Endothelial cell of umbilical vein (primary cell): ENCODE measurements at regions not wholly inside any gene's neighbourhood (a gene's known extent, or its start where the extent isn't known, plus 50 kb on each side); places are given as distances from the start of the nearest gene placed in this dataset.

Experiments used
- BruUV-seq: library from RNA; stranded (reverse); fragments of 400-500 nt; replicated peaks from 2 replicates; lab custom pipeline; 2021; lab: Mats Ljungman, UMichigan
- CTCF ChIA-PET: fragments of 300-600, 350-600 bp; sonication (Branson Sonifier 250); formaldehyde crosslinking; loops from one replicate; lab custom pipeline; 2021; ENCODE audit warnings: antibody characterized with exemption, inconsistent platforms; lab: Charles Lee
- POLR2A ChIA-PET: fragments of 300-600, 350-600 bp; sonication (Branson Sonifier 250); formaldehyde crosslinking; loops from one replicate; lab custom pipeline; 2021; ENCODE audit warnings: antibody characterized with exemption, inconsistent platforms; lab: Charles Lee
- DNase-seq: peaks from one replicate; pipeline ENCODE4 v3.0.0-alpha.2; 2011; ENCODE audit warnings: low read depth, low spot score
- FAIRE-seq: peaks from 2 replicates; lab custom pipeline; 2011; peaks lifted over from hg19 to GRCh38; lab: Jason Lieb, UNC
- H2AFZ ChIP-seq: 2 replicates; pipeline ENCODE4 v1.6.0; 2012; ENCODE audit warnings: low read depth, low read length, control low read depth, inconsistent platforms
- H3K27ac ChIP-seq: 2 replicates; pipeline ENCODE4 v1.5.1; 2011; ENCODE audit warnings: low read depth, mild to moderate bottlenecking, control low read depth, low read length, moderate library complexity; ENCODE audit not compliant: insufficient read depth
- H3K27me3 ChIP-seq, 2 experiments: 2 replicates each; pipeline versions ENCODE4 v1.6.0 to v1.6.1; 2011; ENCODE audit warnings: low read length in 2 of 2, mixed read lengths in 1 of 2; ENCODE audit not compliant: control insufficient read depth in 2 of 2, insufficient read depth in 2 of 2
- H3K36me3 ChIP-seq, 2 experiments: 2 replicates in 1 of 2; 3 replicates in 1 of 2; pipeline ENCODE4 v1.5.1; 2011; ENCODE audit warnings: low read length in 2 of 2, mild to moderate bottlenecking in 1 of 2, moderate library complexity in 1 of 2; ENCODE audit not compliant: control insufficient read depth in 2 of 2, insufficient read depth in 2 of 2; ENCODE audit errors: extremely low read depth in 1 of 2
- H3K4me1 ChIP-seq: 3 replicates; pipeline ENCODE4 v1.5.1; 2011; ENCODE audit warnings: mild to moderate bottlenecking, low read length; ENCODE audit not compliant: control insufficient read depth, insufficient read depth; ENCODE audit errors: extremely low read depth
- H3K4me2 ChIP-seq: 2 replicates; pipeline ENCODE4 v1.6.1; 2011; ENCODE audit warnings: low read length, control low read depth, mixed read lengths; ENCODE audit not compliant: insufficient read depth
- H3K4me3 ChIP-seq, 3 experiments: fragments of 200-600 bp in 1 of 3; sonication (generic), shearing (Covaris generic) in 1 of 3; replicated peaks in 1 of 3; 2 replicates each; pipeline ENCODE4 v1.5.1; 2011 to 2016; ENCODE audit warnings: control low read depth in 3 of 3, low read length in 3 of 3, mild to moderate bottlenecking in 2 of 3, inconsistent platforms in 1 of 3, low read depth in 1 of 3, moderate library complexity in 1 of 3; ENCODE audit not compliant: insufficient read depth in 1 of 3
- H3K79me2 ChIP-seq: 2 replicates; pipeline ENCODE4 v1.6.0; 2012; ENCODE audit warnings: low read length, inconsistent platforms; ENCODE audit not compliant: control insufficient read depth, insufficient read depth
- H3K9ac ChIP-seq: replicated peaks from 2 replicates; pipeline ENCODE3; 2011; ENCODE audit warnings: low read length, control low read depth; ENCODE audit not compliant: insufficient read depth; ENCODE audit errors: extremely low read depth
- H3K9me1 ChIP-seq: replicated peaks from 3 replicates; pipeline ENCODE4 v1.6.0; 2011; ENCODE audit warnings: mild to moderate bottlenecking, low read length; ENCODE audit not compliant: control insufficient read depth, insufficient read depth; ENCODE audit errors: extremely low read depth
- H3K9me3 ChIP-seq: replicated peaks from 2 replicates; pipeline ENCODE4 v1.5.1; 2012; ENCODE audit warnings: low read length, inconsistent platforms; ENCODE audit not compliant: control insufficient read depth, insufficient read depth
- H4K20me1 ChIP-seq: replicated peaks from 2 replicates; pipeline ENCODE3; 2011; ENCODE audit warnings: mild to moderate bottlenecking, low read length; ENCODE audit not compliant: control insufficient read depth, insufficient read depth; ENCODE audit errors: extremely low read depth
- EZH2 ChIP-seq: IDR thresholded peaks from 2 replicates; pipeline ENCODE4 v1.6.1; 2012; ENCODE audit warnings: borderline replicate concordance, low read depth, mild to moderate bottlenecking, moderate library complexity, low read length, inconsistent platforms; ENCODE audit not compliant: severe bottlenecking
- FOS ChIP-seq: IDR thresholded peaks from 2 replicates; pipeline ENCODE4 v1.6.1; 2011; ENCODE audit warnings: mild to moderate bottlenecking, low read length, moderate library complexity, borderline replicate concordance; ENCODE audit not compliant: insufficient read depth
- GATA2 ChIP-seq: IDR thresholded peaks from 2 replicates; pipeline ENCODE4 v1.7.0; 2011; ENCODE audit warnings: low read depth, mild to moderate bottlenecking, moderate library complexity, mixed read lengths, low read length; ENCODE audit not compliant: insufficient read length, insufficient read depth
- JUN ChIP-seq: IDR thresholded peaks from 2 replicates; pipeline ENCODE4 v1.6.1; 2011; ENCODE audit warnings: borderline replicate concordance, low read depth; ENCODE audit not compliant: insufficient read length, insufficient read depth
- MYC ChIP-seq: IDR thresholded peaks from one replicate; pipeline ENCODE4 v1.6.1; 2011; ENCODE audit warnings: mild to moderate bottlenecking, low read depth, low read length
- POLR2A ChIP-seq: IDR thresholded peaks from 2 replicates; pipeline ENCODE4 v1.6.1; 2012; ENCODE audit warnings: low read depth, mild to moderate bottlenecking, control low read depth, low read length
- POLR2AphosphoS5 ChIP-seq: IDR thresholded peaks from 2 replicates; pipeline ENCODE4 v1.6.1; 2012; ENCODE audit warnings: low read depth, mild to moderate bottlenecking, control low read depth, low read length, moderate library complexity; ENCODE audit not compliant: insufficient read depth
- dilution Hi-C: fragments of 300-500 bp; cut with MboI; formaldehyde crosslinking; loops from one replicate; pipeline ENCODE4 v1.15.0; 2019; ENCODE audit warnings: low sequenced_read_pairs; ENCODE audit not compliant: extremely low pct_ligation_motif_present
- intact Hi-C: fragments of 100-400 bp; cut with micrococcal nuclease; formaldehyde crosslinking; loops from one replicate; pipeline ENCODE4 v1.10.0; 2022
- TF ChIP-seq, protein P1 (sequence below): IDR thresholded peaks from 2 replicates; pipeline ENCODE4 v1.6.1; 2011; ENCODE audit not compliant: insufficient read depth, insufficient read length
- TF ChIP-seq, protein P2 (sequence below), 2 donors: IDR thresholded peaks; 1 replicate in 1 of 2; 2 replicates in 1 of 2; pipeline ENCODE4 v1.5.1; 2011; ENCODE audit warnings: low read length in 2 of 2, mild to moderate bottlenecking in 2 of 2, moderate library complexity in 2 of 2, control low read depth in 1 of 2, inconsistent platforms in 1 of 2, low read depth in 1 of 2; ENCODE audit not compliant: insufficient read depth in 1 of 2; ENCODE audit errors: extremely low read depth in 1 of 2

DNA sequence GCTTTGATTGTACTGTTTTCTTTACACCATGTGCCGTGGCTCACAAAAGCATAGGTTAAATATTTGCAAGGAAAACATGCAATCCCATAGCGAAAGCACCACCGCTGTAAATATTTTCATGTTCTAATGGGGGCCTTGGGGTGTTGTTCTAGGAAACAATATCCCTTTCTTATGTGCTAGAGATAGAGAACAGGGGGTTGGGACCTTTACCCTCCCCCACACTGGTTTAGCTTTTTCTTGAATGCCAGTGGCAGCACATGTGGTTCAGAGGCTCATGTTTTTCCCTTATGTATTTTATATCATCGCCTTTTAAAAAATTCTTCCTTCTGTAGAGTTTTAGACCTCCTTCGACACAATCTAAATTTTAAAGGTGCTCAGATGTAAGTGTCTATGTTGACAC, 422.6 kb upstream of the TENM3 start:
- dilution Hi-C loops (no loop called here), intact Hi-C loops (no loop called here)

More for the DNA sequence above, 422.6 kb upstream of the TENM3 start:
- H3K27me3 ChIP-seq: no peaks in the 10 kb centered on the region
- no peak for FAIRE-seq
- H4K20me1 ChIP-seq: no peaks in the 10 kb centered on the region
- H3K9me1 ChIP-seq: no peaks in the 10 kb centered on the region
- ChIA-PET CTCF (no interaction called here), POLR2A (no interaction called here)
- H3K9ac ChIP-seq: no peak overlapping the region
- no peak overlapping the region for H3K4me2 ChIP-seq
- H3K79me2 ChIP-seq: no peaks in the 10 kb centered on the region
- H3K4me1 ChIP-seq: no peaks in the 10 kb centered on the region
- peaks cover 5% of the 10 kb centered on the region for H3K9me3 ChIP-seq
- no TSS peak for BruUV-seq
- H2AFZ ChIP-seq: no peak overlapping the region
- TF ChIP-seq JUN (no peak), POLR2A (no peak), FOS (no peak), EZH2 (no peak), POLR2AphosphoS5 (no peak), MYC (no peak), GATA2 (no peak)
- TF ChIP-seq, protein P1, sequence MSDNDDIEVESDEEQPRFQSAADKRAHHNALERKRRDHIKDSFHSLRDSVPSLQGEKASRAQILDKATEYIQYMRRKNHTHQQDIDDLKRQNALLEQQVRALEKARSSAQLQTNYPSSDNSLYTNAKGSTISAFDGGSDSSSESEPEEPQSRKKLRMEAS: no peak
- TF ChIP-seq, protein P2, sequence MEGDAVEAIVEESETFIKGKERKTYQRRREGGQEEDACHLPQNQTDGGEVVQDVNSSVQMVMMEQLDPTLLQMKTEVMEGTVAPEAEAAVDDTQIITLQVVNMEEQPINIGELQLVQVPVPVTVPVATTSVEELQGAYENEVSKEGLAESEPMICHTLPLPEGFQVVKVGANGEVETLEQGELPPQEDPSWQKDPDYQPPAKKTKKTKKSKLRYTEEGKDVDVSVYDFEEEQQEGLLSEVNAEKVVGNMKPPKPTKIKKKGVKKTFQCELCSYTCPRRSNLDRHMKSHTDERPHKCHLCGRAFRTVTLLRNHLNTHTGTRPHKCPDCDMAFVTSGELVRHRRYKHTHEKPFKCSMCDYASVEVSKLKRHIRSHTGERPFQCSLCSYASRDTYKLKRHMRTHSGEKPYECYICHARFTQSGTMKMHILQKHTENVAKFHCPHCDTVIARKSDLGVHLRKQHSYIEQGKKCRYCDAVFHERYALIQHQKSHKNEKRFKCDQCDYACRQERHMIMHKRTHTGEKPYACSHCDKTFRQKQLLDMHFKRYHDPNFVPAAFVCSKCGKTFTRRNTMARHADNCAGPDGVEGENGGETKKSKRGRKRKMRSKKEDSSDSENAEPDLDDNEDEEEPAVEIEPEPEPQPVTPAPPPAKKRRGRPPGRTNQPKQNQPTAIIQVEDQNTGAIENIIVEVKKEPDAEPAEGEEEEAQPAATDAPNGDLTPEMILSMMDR (IDR thresholded peaks at IDR 0.05; ENCODE audit: extremely low read depth in 1 of 2, insufficient read depth in 1 of 2, low read depth in 1 of 2, low read length in 2 of 2): no peak
- DNase-seq: no peak
- H3K36me3 ChIP-seq: no peaks in the 10 kb centered on the region
- no peak overlapping the region for H3K27ac ChIP-seq
- H3K4me3 ChIP-seq: no peak overlapping the region
